A549 (cell line): ENCODE measurements at regions not wholly inside any gene's neighbourhood (a gene's known extent, or its start where the extent isn't known, plus 50 kb on each side); places are given as distances from the start of the nearest gene placed in this dataset.

Experiments
- ATAC-seq, 2 experiments: fragments of 200-7000 bp in 1 of 2; fragments of >200 bp in 1 of 2; cut with Nextera tagmentation in 1 of 2; cut with Tn5 transposase in 1 of 2; 3 replicates each; pipeline versions ENCODE4 v1.8.0 to v1.9.1; 2018 to 2020; ENCODE audit warnings: mild to moderate bottlenecking in 1 of 2, moderate library complexity in 1 of 2
- CTCF ChIA-PET: fragments of 300-600 bp; sonication (Branson Sonifier 250); formaldehyde crosslinking; extraction: SDS; loops from one replicate; lab custom pipeline; 2021; ENCODE audit warnings: antibody characterized with exemption, inconsistent platforms; lab: Yijun Ruan, JAX
- POLR2A ChIA-PET: fragments of 350-600 bp; formaldehyde crosslinking; extraction: SDS; loops from one replicate; lab custom pipeline; 2021; ENCODE audit warnings: antibody characterized with exemption, inconsistent platforms; lab: Yijun Ruan, JAX
- DNase-seq, 2 experiments: peaks; one replicate each; pipeline versions ENCODE4 v3.0.0 to v3.0.0-alpha.2; 2011 to 2016; ENCODE audit warnings: low read depth in 1 of 2, low spot score in 1 of 2
- FAIRE-seq: peaks from 2 replicates; lab custom pipeline; 2011; peaks lifted over from hg19 to GRCh38; lab: Jason Lieb, UNC
- H3K27ac ChIP-seq, 2 experiments: fragments of >200 bp; sonication (Bioruptor Twin); formaldehyde crosslinking; 3 replicates each; pipeline ENCODE4 v1.5.1; 2016 to 2017
- H3K4me1 ChIP-seq: fragments of >200 bp; sonication (Bioruptor Twin); formaldehyde crosslinking; 3 replicates; pipeline ENCODE4 v1.6.1; 2016
- H3K4me2 ChIP-seq: fragments of >200 bp; sonication (Bioruptor Twin); formaldehyde crosslinking; 3 replicates; pipeline ENCODE4 v1.6.1; 2016
- H3K4me3 ChIP-seq: fragments of >200 bp; sonication (Bioruptor Twin); formaldehyde crosslinking; 3 replicates; pipeline ENCODE4 v1.5.1; 2016
- H3K9me3 ChIP-seq: fragments of >200 bp; sonication (Bioruptor Twin); formaldehyde crosslinking; 3 replicates; pipeline ENCODE4 v1.6.1; 2016
- BHLHE40 ChIP-seq: IDR thresholded peaks from 2 replicates; pipeline ENCODE4 v1.6.1; 2012; ENCODE audit warnings: low read depth, low read length, inconsistent platforms
- CEBPB ChIP-seq, 2 experiments: fragments of >200 bp in 1 of 2; sonication (Bioruptor Twin) in 1 of 2; formaldehyde crosslinking in 1 of 2; IDR thresholded peaks; 2 replicates each; pipeline ENCODE4 v1.6.1; 2012 to 2016
- ESRRA ChIP-seq: fragments of 150-350 bp; IDR thresholded peaks from 2 replicates; pipeline ENCODE4 v1.6.1; 2014; ENCODE audit warnings: mild to moderate bottlenecking, low read length, borderline replicate concordance
- FOSB ChIP-seq: fragments of 250-450 bp; sonication (Bioruptor Pico); IDR thresholded peaks from 2 replicates; pipeline ENCODE4 v1.5.0; 2020; ENCODE audit warnings: mild to moderate bottlenecking, moderate library complexity
- GATA3 ChIP-seq: IDR thresholded peaks from 2 replicates; pipeline ENCODE4 v1.6.1; 2012; ENCODE audit warnings: borderline replicate concordance
- HEYL ChIP-seq: fragments of 250-450 bp; sonication (Bioruptor Pico); IDR thresholded peaks from 2 replicates; pipeline ENCODE4 v1.8.0; 2021; ENCODE audit warnings: mild to moderate bottlenecking, moderate library complexity
- HOXB5 ChIP-seq: fragments of 250-450 bp; sonication (Bioruptor Pico); IDR thresholded peaks from 2 replicates; pipeline ENCODE4 v1.5.0; 2020; ENCODE audit warnings: mild to moderate bottlenecking, moderate library complexity
- JUN ChIP-seq, 2 experiments: fragments of >200 bp; sonication (Bioruptor Twin); formaldehyde crosslinking; IDR thresholded peaks; 2 replicates in 1 of 2; 3 replicates in 1 of 2; pipeline ENCODE4 v1.6.1; 2016 to 2017
- JUNB ChIP-seq: fragments of >200 bp; sonication (Bioruptor Twin); formaldehyde crosslinking; IDR thresholded peaks from 2 replicates; pipeline ENCODE4 v1.6.1; 2016
- KDM5A ChIP-seq: fragments of 200-600 bp; sonication (generic); IDR thresholded peaks from 2 replicates; pipeline ENCODE4 v1.6.1; 2016; ENCODE audit warnings: antibody characterized with exemption, mild to moderate bottlenecking
- MAFK ChIP-seq: fragments of 450-650 bp; IDR thresholded peaks from 2 replicates; pipeline ENCODE4 v1.6.1; 2014; ENCODE audit not compliant: partially characterized antibody
- MYC ChIP-seq: IDR thresholded peaks from 2 replicates; pipeline ENCODE4 v1.6.1; 2012; ENCODE audit warnings: mild to moderate bottlenecking, inconsistent platforms, low read length, improper control_type of control experiment, borderline replicate concordance
- NR3C1 ChIP-seq: fragments of >200 bp; sonication (Bioruptor Twin); formaldehyde crosslinking; IDR thresholded peaks from 3 replicates; pipeline ENCODE4 v1.6.1; 2017
- RAD21 ChIP-seq, 2 experiments: fragments of >200 bp in 1 of 2; sonication (Bioruptor Twin) in 1 of 2; formaldehyde crosslinking in 1 of 2; IDR thresholded peaks in 1 of 2; conservative IDR thresholded peaks in 1 of 2; 2 replicates in 1 of 2; 3 replicates in 1 of 2; pipeline ENCODE4 v1.6.1; 2012 to 2018; ENCODE audit warnings: inconsistent platforms in 1 of 2
- RFX5 ChIP-seq: fragments of 450-650 bp; IDR thresholded peaks from 2 replicates; pipeline ENCODE4 v1.7.1; 2014; ENCODE audit warnings: antibody characterized with exemption, mild to moderate bottlenecking, moderate library complexity
- RNF2 ChIP-seq: fragments of 200-600 bp; sonication (generic); IDR thresholded peaks from 2 replicates; pipeline ENCODE4 v1.6.1; 2016; ENCODE audit warnings: low read depth, mild to moderate bottlenecking, antibody characterized with exemption, moderate library complexity, borderline replicate concordance
- SMC3 ChIP-seq: fragments of >200 bp; sonication (Bioruptor Twin); formaldehyde crosslinking; IDR thresholded peaks from 3 replicates; pipeline ENCODE4 v1.6.1; 2018; ENCODE audit warnings: inconsistent platforms
- SREBF2 ChIP-seq: fragments of 450-650 bp; IDR thresholded peaks from 2 replicates; pipeline ENCODE4 v1.6.1; 2014; ENCODE audit warnings: mild to moderate bottlenecking, moderate library complexity
- TP53 ChIP-seq: fragments of 250-450 bp; sonication (Bioruptor Pico); IDR thresholded peaks from 2 replicates; pipeline ENCODE4 v1.5.0; 2021; ENCODE audit warnings: mild to moderate bottlenecking, moderate library complexity
- ZFP36 ChIP-seq: fragments of 450-650 bp; IDR thresholded peaks from 2 replicates; pipeline ENCODE4 v1.6.1; 2014; ENCODE audit warnings: borderline replicate concordance; ENCODE audit not compliant: partially characterized antibody
- WGBS: methylation state at CpG from one replicate; pipeline ENCODE4 v1.1.6; 2017; ENCODE audit errors: missing lambda C conversion rate; 5-methylcytosine and 5-hydroxymethylcytosine counted together
- TF ChIP-seq, protein P1 (sequence below): fragments of >200 bp; sonication (Bioruptor Twin); formaldehyde crosslinking; IDR thresholded peaks from 2 replicates; pipeline ENCODE4 v1.6.1; 2016
- TF ChIP-seq, protein P2 (sequence below): fragments of 250-450 bp; sonication (Bioruptor Pico); IDR thresholded peaks from 2 replicates; pipeline ENCODE4 v1.5.0; 2020; ENCODE audit warnings: low read depth, mild to moderate bottlenecking, moderate library complexity
- TF ChIP-seq, protein P3 (sequence below): IDR thresholded peaks from 2 replicates; pipeline ENCODE4 v1.6.1; 2012; ENCODE audit warnings: low read depth, borderline replicate concordance
- TF ChIP-seq, protein P4 (sequence below): IDR thresholded peaks from 2 replicates; pipeline ENCODE4 v1.6.1; 2012

DNA sequence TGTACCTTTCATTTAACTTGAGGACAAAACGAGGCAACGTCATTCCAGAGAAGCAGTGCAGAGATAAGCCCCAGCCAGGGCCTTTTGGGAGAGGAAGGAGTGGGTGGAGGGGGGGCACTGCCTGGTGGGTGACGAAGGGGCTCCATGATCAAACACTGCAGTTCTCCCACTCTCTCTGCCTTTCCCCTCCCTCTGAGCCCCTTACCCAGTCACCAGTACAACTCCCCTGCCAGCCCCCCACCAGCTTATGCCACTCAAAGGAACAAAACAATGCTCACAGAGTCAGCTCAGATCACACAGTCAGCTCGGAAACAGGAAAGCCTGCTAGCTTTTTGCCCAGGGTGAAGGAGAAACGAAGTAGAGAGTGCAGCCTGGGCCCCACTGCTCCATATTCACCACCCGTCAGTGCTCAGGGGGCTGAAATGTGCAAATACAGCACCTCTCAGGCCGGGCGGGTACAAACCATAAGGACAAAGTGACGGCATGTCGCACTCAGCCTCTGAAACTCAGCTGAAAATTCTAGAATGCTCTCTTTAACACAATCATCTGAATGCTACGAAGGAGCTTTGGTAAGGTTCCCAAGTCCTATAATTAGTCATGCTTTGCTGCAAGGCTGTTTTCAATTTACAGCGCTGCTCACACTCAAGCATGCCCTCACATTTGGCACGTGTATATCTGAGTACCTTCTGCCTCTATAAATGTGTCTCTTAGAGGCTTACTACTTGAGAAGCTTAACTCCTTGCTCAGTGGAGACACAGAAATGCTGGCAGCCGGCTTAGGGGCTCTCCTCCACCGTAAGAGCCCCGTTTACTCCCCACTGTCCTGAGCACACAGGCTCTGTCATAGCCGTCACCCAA is 65.8 kb upstream of the RAB4A start:
- no peak overlapping the region for H3K4me2 ChIP-seq
- no peak for TF ChIP-seq MAFK
- TF ChIP-seq, protein P1, sequence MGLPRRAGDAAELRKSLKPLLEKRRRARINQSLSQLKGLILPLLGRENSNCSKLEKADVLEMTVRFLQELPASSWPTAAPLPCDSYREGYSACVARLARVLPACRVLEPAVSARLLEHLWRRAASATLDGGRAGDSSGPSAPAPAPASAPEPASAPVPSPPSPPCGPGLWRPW, result no peak
- TF ChIP-seq MYC, result no peak
- TF ChIP-seq BHLHE40, result no peak
- TF ChIP-seq RFX5, result no peak
- TF ChIP-seq TP53 (CRISPR knock-in tag), result no peak
- TF ChIP-seq HOXB5 (CRISPR knock-in tag), result no peak
- TF ChIP-seq RAD21 (conservative IDR thresholded peaks at IDR 0.05 in 1 of 2, IDR thresholded peaks at IDR 0.05 in 1 of 2), result no peak
- no peak for TF ChIP-seq SMC3
- no peak for DNase-seq
- ChIA-PET POLR2A (no interaction called here), CTCF (interaction anchor here (0.8 to 2.8 kb wide), 4 partner anchors 14 to 53 kb away, joined by 3 to 12 read pairs (median 4); no protein-coding TSS in a partner anchor)
- H3K4me3 ChIP-seq, result no peak overlapping the region
- no peak overlapping the region for H3K27ac ChIP-seq
- H3K4me1 ChIP-seq, result peaks cover 13% of the 10 kb centered on the region
- FAIRE-seq, result no peak
- WGBS, result 85% methylated on average over 17 of the region's 17 CpGs
- no peaks in the 10 kb centered on the region for H3K9me3 ChIP-seq
- ATAC-seq, result no peak

DNA sequence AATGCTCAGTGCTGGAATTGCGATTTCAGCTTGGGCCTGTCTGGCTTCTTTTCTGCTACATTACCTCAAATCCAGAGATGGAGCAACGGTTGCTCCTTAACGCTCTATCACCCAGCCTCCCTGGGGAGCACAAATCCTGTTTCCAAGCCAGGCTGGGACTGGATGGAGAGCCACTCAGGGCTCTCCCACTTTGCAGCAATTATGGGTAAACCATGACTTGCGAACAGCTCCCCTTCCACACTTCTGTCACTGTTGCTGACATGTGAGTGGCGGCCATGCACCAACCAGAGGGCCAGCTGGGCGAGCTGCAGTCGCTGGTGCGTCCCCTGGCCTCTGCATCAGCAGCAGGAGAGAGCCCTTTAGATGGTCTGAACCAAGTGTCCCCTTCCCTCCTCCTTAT is 65.1 kb upstream of the RAB4A start:
- 85% methylated on average over 8 of the region's 8 CpGs for WGBS
- no peaks in the 10 kb centered on the region for H3K9me3 ChIP-seq
- H3K4me2 ChIP-seq, result no peak overlapping the region
- no peak for DNase-seq
- CTCF ChIA-PET, result interaction anchor here (1.4 to 2.8 kb wide), 3 partner anchors 13 to 471 kb away, joined by 3 to 12 read pairs (median 4); no protein-coding TSS in a partner anchor
- peaks cover 13% of the 10 kb centered on the region for H3K4me1 ChIP-seq
- POLR2A ChIA-PET, result no interaction called here
- no peak for TF ChIP-seq CEBPB (IDR thresholded peaks at IDR 0.05)
- TF ChIP-seq GATA3, result no peak
- TF ChIP-seq ZFP36, result no peak
- no peak for TF ChIP-seq RNF2
- TF ChIP-seq HEYL (CRISPR knock-in tag), result no peak
- no peak for TF ChIP-seq FOSB (CRISPR knock-in tag)
- no peak for TF ChIP-seq KDM5A
- no peak for TF ChIP-seq JUNB
- TF ChIP-seq, all 56 proteins: peak for 0
- Histone ChIP-seq H3K27ac (no peak overlapping the region), H3K4me3 (no peak overlapping the region)
- ATAC-seq (no peak), FAIRE-seq (no peak)

DNA sequence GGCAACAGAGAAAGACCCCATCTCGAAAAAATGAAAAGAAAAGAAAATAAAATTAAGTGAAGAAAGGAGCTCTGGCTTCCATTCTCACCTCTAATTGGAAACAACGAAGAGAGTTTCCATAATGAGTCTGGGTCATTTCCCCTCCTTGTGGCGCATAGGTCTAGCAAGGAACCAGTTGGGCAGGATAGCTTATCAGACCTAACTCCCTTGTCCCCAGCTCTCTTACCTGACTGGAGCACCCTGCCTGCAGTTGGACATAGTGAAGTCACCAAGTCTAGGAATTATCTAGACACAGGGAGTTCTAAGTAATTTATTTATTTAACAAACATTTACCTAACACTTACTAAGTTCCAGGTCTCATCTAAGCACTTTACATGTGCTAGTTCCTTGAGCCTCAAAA is 63.0 kb upstream of the RAB4A start:
- CTCF ChIA-PET, result interaction anchor here (2.8 kb wide), 1 partner anchor 20 kb away, joined by 12 read pairs; no protein-coding TSS in a partner anchor
- Histone ChIP-seq H3K4me3 (no peak overlapping the region), H3K9me3 (no peaks in the 10 kb centered on the region), H3K4me1 (peaks cover 13% of the 10 kb centered on the region), H3K4me2 (peak overlapping the region; percentile 25; the same call in 1 of the 3 replicates), H3K27ac (peak overlapping the region in 1 of 2 experiments; percentile 26; a peak in 1 of 6 replicates)
- FAIRE-seq (no peak), ATAC-seq (no peak), DNase-seq (no peak)
- 68% methylated on average over 3 of the region's 3 CpGs for WGBS
- POLR2A ChIA-PET, result no interaction called here
- TF ChIP-seq TP53 (CRISPR knock-in tag) (no peak), NR3C1 (no peak), SREBF2 (no peak), FOSB (CRISPR knock-in tag) (no peak), ESRRA (no peak), JUN (IDR thresholded peaks at IDR 0.05) (no peak)
- TF ChIP-seq, protein P2, sequence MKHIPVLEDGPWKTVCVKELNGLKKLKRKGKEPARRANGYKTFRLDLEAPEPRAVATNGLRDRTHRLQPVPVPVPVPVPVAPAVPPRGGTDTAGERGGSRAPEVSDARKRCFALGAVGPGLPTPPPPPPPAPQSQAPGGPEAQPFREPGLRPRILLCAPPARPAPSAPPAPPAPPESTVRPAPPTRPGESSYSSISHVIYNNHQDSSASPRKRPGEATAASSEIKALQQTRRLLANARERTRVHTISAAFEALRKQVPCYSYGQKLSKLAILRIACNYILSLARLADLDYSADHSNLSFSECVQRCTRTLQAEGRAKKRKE (CRISPR knock-in tag), result no peak
- TF ChIP-seq, protein P3, sequence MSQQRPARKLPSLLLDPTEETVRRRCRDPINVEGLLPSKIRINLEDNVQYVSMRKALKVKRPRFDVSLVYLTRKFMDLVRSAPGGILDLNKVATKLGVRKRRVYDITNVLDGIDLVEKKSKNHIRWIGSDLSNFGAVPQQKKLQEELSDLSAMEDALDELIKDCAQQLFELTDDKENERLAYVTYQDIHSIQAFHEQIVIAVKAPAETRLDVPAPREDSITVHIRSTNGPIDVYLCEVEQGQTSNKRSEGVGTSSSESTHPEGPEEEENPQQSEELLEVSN, result no peak
- TF ChIP-seq, protein P4, sequence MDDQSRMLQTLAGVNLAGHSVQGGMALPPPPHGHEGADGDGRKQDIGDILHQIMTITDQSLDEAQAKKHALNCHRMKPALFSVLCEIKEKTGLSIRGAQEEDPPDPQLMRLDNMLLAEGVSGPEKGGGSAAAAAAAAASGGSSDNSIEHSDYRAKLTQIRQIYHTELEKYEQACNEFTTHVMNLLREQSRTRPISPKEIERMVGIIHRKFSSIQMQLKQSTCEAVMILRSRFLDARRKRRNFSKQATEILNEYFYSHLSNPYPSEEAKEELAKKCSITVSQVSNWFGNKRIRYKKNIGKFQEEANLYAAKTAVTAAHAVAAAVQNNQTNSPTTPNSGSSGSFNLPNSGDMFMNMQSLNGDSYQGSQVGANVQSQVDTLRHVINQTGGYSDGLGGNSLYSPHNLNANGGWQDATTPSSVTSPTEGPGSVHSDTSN, result no peak
